HG02642 (cell line): ENCODE measurements at regions not wholly inside any gene's neighbourhood (a gene's known extent, or its start where the extent isn't known, plus 50 kb on each side); places are given as distances from the start of the nearest gene placed in this dataset.
"Not testable (repeated sequence)": the region's sequence is repeated elsewhere in the genome, so short reads cannot be mapped to it uniquely, and the experiment has no call there.

Experiments
- ATAC-seq: cut with Tn5 transposase; IDR thresholded peaks from one replicate; pipeline ENCODE4 v1.9.1; 2021; ENCODE audit warnings: mild to moderate bottlenecking; ENCODE audit not compliant: unreplicated experiment, poor library complexity

GRCh38 chr5:68071736-68072135, 143.8 kb upstream of the PIK3R1 start:
- no peak for ATAC-seq

GRCh38 chr5:68071282-68071632, 144.3 kb upstream of the PIK3R1 start:
- ATAC-seq, result no peak

GRCh38 chr5:68070591-68071281, 144.8 kb upstream of the PIK3R1 start:
- peak; percentile 98 for ATAC-seq

GRCh38 chr5:68067976-68068603, 147.5 kb upstream of the PIK3R1 start:
- no peak for ATAC-seq

GRCh38 chr5:68067291-68067690, 148.3 kb upstream of the PIK3R1 start:
- ATAC-seq, result no peak

- no peak for ATAC-seq
Measured at GRCh38 chr5:68066277-68066955, 149.1 kb upstream of the PIK3R1 start.

GRCh38 chr5:68065321-68065720, 150.2 kb upstream of the PIK3R1 start:
- not testable (repeated sequence) for ATAC-seq

- no peak for ATAC-seq
Measured at GRCh38 chr5:68060382-68060781, 155.2 kb upstream of the PIK3R1 start.

- ATAC-seq, result no peak
Measured at GRCh38 chr5:68057191-68057590, 158.4 kb upstream of the PIK3R1 start.

GRCh38 chr5:68055686-68056085, 159.9 kb upstream of the PIK3R1 start:
- no peak for ATAC-seq

GRCh38 chr5:68054638-68055037, 160.9 kb upstream of the PIK3R1 start:
- no peak for ATAC-seq

GRCh38 chr5:68053202-68053601, 162.4 kb upstream of the PIK3R1 start:
- no peak for ATAC-seq

- no peak for ATAC-seq
Measured at GRCh38 chr5:68049053-68049713, 166.4 kb upstream of the PIK3R1 start.

- ATAC-seq, result no peak
Measured at GRCh38 chr5:68048516-68048915, 167.0 kb upstream of the PIK3R1 start.

GRCh38 chr5:68048054-68048453, 167.5 kb upstream of the PIK3R1 start:
- not testable (repeated sequence) for ATAC-seq

GRCh38 chr5:68047035-68047434, 168.5 kb upstream of the PIK3R1 start:
- ATAC-seq, result no peak

GRCh38 chr5:68046445-68046844, 169.1 kb upstream of the PIK3R1 start:
- no peak for ATAC-seq

- peak; percentile 89 for ATAC-seq
Measured at GRCh38 chr5:68041293-68041692, 174.3 kb upstream of the PIK3R1 start.

GRCh38 chr5:68037546-68037945, 178.0 kb upstream of the PIK3R1 start:
- ATAC-seq, result no peak

- ATAC-seq, result no peak
Measured at GRCh38 chr5:68033961-68034571, 181.5 kb upstream of the PIK3R1 start.

- no peak for ATAC-seq
Measured at GRCh38 chr5:68033029-68033428, 182.5 kb upstream of the PIK3R1 start.
